HEK293T (cell line): ENCODE measurements at regions not wholly inside any gene's neighbourhood (a gene's known extent, or its start where the extent isn't known, plus 50 kb on each side); places are given as distances from the start of the nearest gene placed in this dataset.

ENCODE experiments used
- BHLHE40 ChIP-seq: fragments of 450-650 bp; IDR thresholded peaks from 2 replicates; pipeline ENCODE4 v1.6.1; 2016; ENCODE audit warnings: mild to moderate bottlenecking, moderate library complexity, borderline replicate concordance
- ELF4 ChIP-seq: fragments of 450-650 bp; IDR thresholded peaks from 2 replicates; pipeline ENCODE4 v1.6.1; 2017; ENCODE audit warnings: antibody characterized with exemption
- FOXM1 ChIP-seq: fragments of 450-650 bp; IDR thresholded peaks from 2 replicates; pipeline ENCODE4 v1.6.1; 2017; ENCODE audit warnings: mild to moderate bottlenecking, borderline replicate concordance
- L3MBTL2 ChIP-seq: fragments of 450-650 bp; conservative IDR thresholded peaks from 2 replicates; pipeline ENCODE4 v1.6.1; 2016; ENCODE audit warnings: mild to moderate bottlenecking
- PKNOX1 ChIP-seq: fragments of 450-650 bp; IDR thresholded peaks from 2 replicates; pipeline ENCODE4 v1.6.1; 2016
- SP1 ChIP-seq: fragments of 450-650 bp; IDR thresholded peaks from 2 replicates; pipeline ENCODE4 v1.6.1; 2017

- TF ChIP-seq ELF4 (no peak), L3MBTL2 (no peak), FOXM1 (no peak), PKNOX1 (no peak), BHLHE40 (no peak), SP1 (no peak)
These were observed 64.4 kb upstream of the FUT8 start for GRCh38 chr14:65348137-65348536.
